H1 (cell line): ENCODE measurements at regions not wholly inside any gene's neighbourhood (a gene's known extent, or its start where the extent isn't known, plus 50 kb on each side); places are given as distances from the start of the nearest gene placed in this dataset.

Source experiments
- BRCA1 ChIP-seq: IDR thresholded peaks from 2 replicates; pipeline ENCODE4 v1.6.1; 2012; ENCODE audit warnings: low read depth, low read length, improper control_type of control experiment
- CHD2 ChIP-seq: IDR thresholded peaks from 2 replicates; pipeline ENCODE4 v1.6.1; 2012; ENCODE audit warnings: low read length, improper control_type of control experiment
- CTCF ChIP-seq, 3 experiments: IDR thresholded peaks; 1 replicate in 2 of 3; 2 replicates in 1 of 3; pipeline versions ENCODE4 v1.5.1 to v1.6.1; 2011; ENCODE audit warnings: low read length in 3 of 3, mild to moderate bottlenecking in 3 of 3, inconsistent platforms in 2 of 3, low read depth in 1 of 3, moderate library complexity in 1 of 3; ENCODE audit not compliant: insufficient read depth in 1 of 3; ENCODE audit errors: control extremely low read depth in 1 of 3
- EGR1 ChIP-seq: IDR thresholded peaks from 2 replicates; pipeline ENCODE4 v1.6.1; 2011; ENCODE audit warnings: low read depth, low read length, borderline replicate concordance
- EZH2 ChIP-seq: fragments of 200-600 bp; sonication (generic); IDR thresholded peaks from 2 replicates; pipeline ENCODE4 v1.7.1; 2012; ENCODE audit warnings: low read depth, mild to moderate bottlenecking, moderate library complexity, low read length, inconsistent platforms; ENCODE audit not compliant: severe bottlenecking
- GTF2F1 ChIP-seq: IDR thresholded peaks from 2 replicates; pipeline ENCODE4 v1.6.1; 2012; ENCODE audit warnings: low read depth, low read length, improper control_type of control experiment, borderline replicate concordance
- HDAC6 ChIP-seq: IDR thresholded peaks from one replicate; pipeline ENCODE4 v1.7.1; 2012; ENCODE audit warnings: low read depth, mild to moderate bottlenecking, inconsistent platforms, low read length, moderate library complexity
- KDM1A ChIP-seq: fragments of 200-600, 300-600 bp; sonication (generic); IDR thresholded peaks from 2 replicates; pipeline ENCODE4 v1.7.1; 2016; ENCODE audit warnings: mild to moderate bottlenecking, low read length, borderline replicate concordance
- POLR2A ChIP-seq, 2 experiments: IDR thresholded peaks; 1 replicate in 1 of 2; 2 replicates in 1 of 2; pipeline ENCODE4 v1.6.1; 2011; ENCODE audit warnings: low read depth in 2 of 2, low read length in 2 of 2, mild to moderate bottlenecking in 2 of 2; ENCODE audit errors: control extremely low read depth in 1 of 2
- POLR2AphosphoS5 ChIP-seq: IDR thresholded peaks from 2 replicates; pipeline ENCODE4 v1.6.1; 2011; ENCODE audit warnings: low read depth, low read length
- RAD21 ChIP-seq, 2 experiments: IDR thresholded peaks in 1 of 2; conservative IDR thresholded peaks in 1 of 2; 2 replicates each; pipeline ENCODE4 v1.6.1; 2011; ENCODE audit warnings: low read depth in 2 of 2, low read length in 2 of 2, improper control_type of control experiment in 1 of 2, inconsistent platforms in 1 of 2, mild to moderate bottlenecking in 1 of 2, moderate library complexity in 1 of 2
- TAF1 ChIP-seq: IDR thresholded peaks from 2 replicates; pipeline ENCODE4 v1.6.1; 2011; ENCODE audit warnings: mild to moderate bottlenecking, low read depth, low read length

- TF ChIP-seq POLR2AphosphoS5 (no peak), CTCF (IDR thresholded peaks at IDR 0.05; ENCODE audit: control extremely low read depth in 1 of 3, insufficient read depth in 1 of 3, low read depth in 1 of 3, low read length in 3 of 3) (no peak), POLR2A (IDR thresholded peaks at IDR 0.05; ENCODE audit: control extremely low read depth in 1 of 2, low read depth in 2 of 2, low read length in 2 of 2) (no peak), BRCA1 (no peak), TAF1 (no peak), EGR1 (no peak), CHD2 (no peak), RAD21 (IDR thresholded peaks at IDR 0.05 in 1 of 2, conservative IDR thresholded peaks at IDR 0.05 in 1 of 2; ENCODE audit: low read depth in 2 of 2, low read length in 2 of 2) (no peak), GTF2F1 (no peak), EZH2 (no peak), KDM1A (no peak), HDAC6 (no peak)
Observed at GRCh38 chr1:93766451-93766850, 84.8 kb upstream of the BCAR3 start.
